ENCODE measurements at regions not wholly inside any gene's neighbourhood (a gene's known extent, or its start where the extent isn't known, plus 50 kb on each side); places are given as distances from the start of the nearest gene placed in this dataset.
"Not testable (repeated sequence)": the region's sequence is repeated elsewhere in the genome, so short reads cannot be mapped to it uniquely, and the experiment has no call there.

DNA sequence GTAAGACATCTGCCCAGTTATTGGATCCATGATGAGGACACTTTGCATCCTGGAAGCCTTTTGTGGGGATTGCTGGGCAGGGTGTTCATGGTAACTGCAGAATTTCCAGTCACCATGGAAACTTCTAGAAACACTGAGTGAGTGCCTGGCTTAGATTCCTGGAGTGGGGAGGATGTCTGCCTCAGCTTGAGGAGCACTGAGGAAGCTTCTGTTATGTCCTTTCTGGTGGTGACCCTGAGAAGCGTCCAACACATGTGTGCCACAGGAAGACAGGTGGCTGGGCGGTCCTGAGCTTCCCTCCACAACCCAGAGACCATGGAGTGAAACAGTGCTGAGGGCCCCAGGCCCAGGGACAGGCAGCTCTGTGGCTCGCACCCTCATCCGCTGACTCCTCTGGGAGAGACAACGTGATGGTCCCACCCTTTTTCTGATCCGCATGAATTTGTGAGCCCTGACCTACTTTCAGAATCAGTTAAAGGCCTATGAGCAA is 191.8 kb upstream of the CXCL12 start:
- no peak for TF ChIP-seq CTCF (IDR thresholded peaks at IDR 0.05; ENCODE audit: insufficient read depth, low read depth, low read length, missing control alignments)
- H3K4me3 ChIP-seq (ENCODE audit: low read length) = no peak overlapping the region
- no peak for DNase-seq (ENCODE audit: low read depth)

- TF ChIP-seq CTCF (IDR thresholded peaks at IDR 0.05; ENCODE audit: insufficient read depth, low read depth, low read length, missing control alignments) = no peak
- no peak for DNase-seq (ENCODE audit: low read depth)
- no peak overlapping the region for H3K4me3 ChIP-seq (ENCODE audit: low read length)
These were observed 192.6 kb upstream of the CXCL12 start for GRCh38 chr10:44577533-44577932.

DNA sequence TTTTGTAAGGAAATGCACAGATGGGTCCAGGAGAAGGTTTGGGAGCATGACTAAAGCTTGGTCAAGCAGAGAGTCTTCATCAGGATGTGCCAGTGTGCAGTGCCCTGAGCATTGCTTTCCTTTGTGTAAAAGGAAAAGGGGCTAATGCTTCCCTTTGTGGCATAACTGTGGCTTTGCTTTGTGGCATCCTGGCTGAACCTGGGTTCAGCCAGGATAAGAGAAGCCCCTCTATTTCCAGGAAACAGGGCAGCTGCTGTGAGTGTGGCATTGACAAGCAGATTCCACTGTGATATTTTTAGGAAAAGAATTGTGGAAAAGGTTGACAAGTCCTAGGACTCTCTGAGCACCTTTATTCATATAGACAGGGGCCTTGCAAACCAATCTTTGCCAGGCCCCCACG is 193.4 kb upstream of the CXCL12 start:
- H3K4me3 ChIP-seq (ENCODE audit: low read length) = no peak overlapping the region
- no peak for TF ChIP-seq CTCF (IDR thresholded peaks at IDR 0.05; ENCODE audit: insufficient read depth, low read depth, low read length, missing control alignments)
- no peak for DNase-seq (ENCODE audit: low read depth)

- not testable (repeated sequence) for H3K4me3 ChIP-seq (ENCODE audit: low read length); DNase-seq (ENCODE audit: low read depth)
These were observed 194.1 kb upstream of the CXCL12 start for GRCh38 chr10:44578963-44579362.

DNA sequence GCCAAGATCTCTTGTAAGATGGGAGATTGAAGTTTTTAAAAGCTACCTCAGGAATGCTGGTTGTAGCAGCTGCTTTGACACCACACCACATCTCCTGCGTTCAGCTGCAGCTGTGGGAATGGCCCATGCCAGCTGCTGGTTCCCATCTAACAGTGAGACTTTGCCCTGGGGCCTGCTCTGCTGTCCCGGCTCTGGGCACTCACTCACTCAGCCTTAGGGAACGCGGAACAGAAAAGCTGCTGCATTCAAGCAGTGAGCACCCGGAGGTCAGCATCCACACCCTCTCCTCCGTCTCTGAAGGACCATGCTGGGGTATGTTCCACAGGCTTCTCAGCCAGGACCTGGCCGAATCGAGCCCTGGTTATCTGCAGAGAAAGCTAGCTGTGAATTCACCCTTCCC is 197.1 kb upstream of the CXCL12 start:
- no peak for TF ChIP-seq CTCF (IDR thresholded peaks at IDR 0.05; ENCODE audit: insufficient read depth, low read depth, low read length, missing control alignments)
- H3K4me3 ChIP-seq (ENCODE audit: low read length) = no peak overlapping the region
- no peak for DNase-seq (ENCODE audit: low read depth)

DNA sequence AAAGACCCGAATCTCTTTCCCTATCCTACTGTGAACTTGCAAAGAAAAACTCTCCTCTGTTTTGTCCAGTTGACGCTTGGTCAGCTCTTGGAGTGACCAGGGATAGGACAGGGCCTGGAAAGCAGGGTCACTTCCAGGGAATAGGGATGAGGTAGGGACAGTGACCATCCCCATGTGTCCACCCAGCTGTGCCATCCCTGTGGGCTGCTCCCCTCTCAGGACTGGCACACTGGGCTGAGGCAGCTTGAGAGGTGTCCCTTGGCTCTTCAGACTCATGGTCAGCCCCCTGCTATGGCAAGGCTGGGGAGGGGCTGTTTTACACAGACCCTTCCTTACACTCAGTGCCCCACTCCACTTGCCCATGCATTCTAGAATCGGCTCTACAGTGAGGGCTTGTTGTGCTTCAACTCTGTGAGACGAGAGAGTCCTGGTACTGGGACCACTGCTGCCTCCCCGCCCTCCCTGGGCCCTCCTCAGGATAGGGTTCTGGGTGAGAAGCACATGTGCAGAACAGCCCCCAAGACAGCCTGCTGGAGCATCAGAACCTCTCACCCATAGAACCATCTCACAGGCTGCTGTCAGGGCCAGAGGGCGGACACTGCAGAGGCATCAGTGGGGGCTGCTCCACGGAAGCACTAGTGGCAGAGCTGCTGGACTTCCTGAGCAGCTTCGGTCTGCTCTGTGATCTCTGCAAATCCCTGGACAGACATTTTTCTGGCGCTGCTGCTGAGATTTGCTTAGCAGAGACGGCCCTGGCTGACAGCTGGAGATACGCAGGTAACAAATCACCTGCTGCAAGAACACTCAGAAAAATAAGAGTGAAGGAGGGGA is 202.8 kb upstream of the CXCL12 start:
- no peak overlapping the region for H3K4me3 ChIP-seq (ENCODE audit: low read length)
- no peak for TF ChIP-seq CTCF (IDR thresholded peaks at IDR 0.05; ENCODE audit: insufficient read depth, low read depth, low read length, missing control alignments)
- no peak for DNase-seq (ENCODE audit: low read depth)

DNA sequence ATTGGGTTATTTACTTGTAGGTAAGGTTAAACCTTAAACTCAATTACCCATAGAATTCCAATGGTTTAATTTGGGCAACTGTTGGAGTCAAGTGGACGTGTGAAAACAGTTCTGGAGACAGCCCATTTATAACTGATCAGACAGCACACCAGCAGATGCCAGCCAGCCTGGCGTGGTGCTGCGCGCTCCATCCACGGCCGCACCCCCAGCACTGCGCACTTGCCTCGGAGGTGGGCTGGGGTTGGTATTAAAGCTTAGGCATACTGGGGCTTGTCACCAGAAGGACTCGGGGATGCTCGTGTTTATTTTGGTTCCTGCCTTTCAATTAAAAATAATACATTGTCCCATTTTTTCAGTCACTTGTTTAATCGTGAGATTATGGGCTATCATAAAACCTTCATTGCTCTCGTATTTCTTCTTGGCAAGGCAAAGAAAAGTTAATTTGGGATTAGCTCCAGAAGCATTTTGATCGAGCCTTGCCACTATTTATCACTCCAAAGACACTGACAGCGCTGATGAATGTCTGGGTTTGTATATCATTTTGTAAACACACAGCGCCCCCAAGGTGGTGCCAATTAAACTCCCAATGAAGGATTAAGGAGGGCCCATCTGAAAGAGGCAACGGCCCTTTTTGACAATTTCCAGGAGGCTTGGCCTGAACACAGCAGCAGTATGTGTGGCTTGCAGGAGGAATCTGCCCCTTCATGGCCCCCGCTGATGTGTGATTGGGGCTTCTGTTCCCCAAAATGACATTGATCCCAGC is 204.5 kb upstream of the CXCL12 start:
- DNase-seq (ENCODE audit: low read depth) = no peak
- no peak overlapping the region for H3K4me3 ChIP-seq (ENCODE audit: low read length)
- no peak for TF ChIP-seq CTCF (IDR thresholded peaks at IDR 0.05; ENCODE audit: insufficient read depth, low read depth, low read length, missing control alignments)

Measured in epithelial cell of esophagus (primary cell).